GM19395 (cell line): ENCODE measurements at regions not wholly inside any gene's neighbourhood (a gene's known extent, or its start where the extent isn't known, plus 50 kb on each side); places are given as distances from the start of the nearest gene placed in this dataset.

Experiments used
- ATAC-seq: cut with Tn5 transposase; IDR thresholded peaks from one replicate; pipeline ENCODE4 v1.9.1; 2021; ENCODE audit warnings: mild to moderate bottlenecking, moderate library complexity; ENCODE audit not compliant: unreplicated experiment

GRCh38 chr12:115160271-115161128 lies 476.5 kb upstream of the TBX3 start:
- ATAC-seq, result no peak

DNA sequence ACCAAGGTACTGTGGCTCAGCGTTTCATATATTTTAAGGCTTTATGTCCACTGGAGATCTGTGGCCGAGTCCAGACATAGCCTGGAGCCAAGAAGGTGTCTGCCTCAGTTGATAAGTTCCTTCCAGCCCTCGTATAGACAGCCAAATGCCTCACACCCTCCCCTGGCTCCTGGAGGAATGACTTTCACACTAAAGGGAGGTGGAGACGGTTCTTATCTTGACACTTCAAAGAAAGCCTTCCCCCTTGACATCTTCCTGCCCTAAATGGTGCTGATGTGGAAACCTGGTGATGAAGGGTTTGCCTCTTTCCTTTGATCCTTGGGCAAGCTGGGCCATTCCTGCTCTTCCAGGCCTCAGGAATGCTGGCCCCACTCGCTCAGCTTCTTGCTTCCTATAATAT lies 474.8 kb upstream of the TBX3 start:
- no peak for ATAC-seq

GRCh38 chr12:115155665-115156645 lies 472.0 kb upstream of the TBX3 start:
- ATAC-seq, result no peak

DNA sequence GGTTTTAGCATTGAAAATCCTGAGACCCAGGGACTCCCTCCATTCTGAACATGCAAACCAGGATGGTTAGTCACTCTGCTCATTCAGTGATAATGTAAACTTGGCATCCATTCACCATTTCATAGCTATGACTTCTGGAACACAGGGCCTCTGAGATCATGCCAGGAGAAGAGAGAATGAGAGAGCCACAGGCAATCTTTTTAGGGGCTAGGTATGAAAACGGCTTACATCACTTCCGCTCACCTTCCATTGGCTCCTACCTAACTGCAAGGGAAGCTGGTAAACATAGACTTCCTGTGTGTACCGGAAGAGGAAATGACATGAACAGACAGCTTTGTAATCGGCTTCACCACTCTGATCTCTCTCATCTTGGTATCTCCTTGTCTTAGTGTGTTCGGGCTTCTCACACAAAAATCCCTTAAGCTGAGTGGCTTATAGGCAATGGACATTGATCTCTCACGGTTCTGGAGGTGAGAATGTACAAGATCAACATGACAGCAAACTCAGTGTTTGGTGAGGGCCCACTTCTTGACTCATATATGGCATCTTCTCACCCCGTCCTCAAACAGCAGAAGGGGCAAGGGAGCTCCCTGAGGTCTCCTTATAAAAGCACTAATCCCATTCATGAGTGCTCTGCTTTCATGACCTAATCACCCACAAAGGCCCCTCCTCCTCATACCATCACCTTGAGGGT lies 465.9 kb upstream of the TBX3 start:
- no peak for ATAC-seq

- ATAC-seq, result no peak
Measured at GRCh38 chr12:115149279-115149678, 465.3 kb upstream of the TBX3 start.

GRCh38 chr12:115147916-115148315 lies 463.9 kb upstream of the TBX3 start:
- no peak for ATAC-seq

DNA sequence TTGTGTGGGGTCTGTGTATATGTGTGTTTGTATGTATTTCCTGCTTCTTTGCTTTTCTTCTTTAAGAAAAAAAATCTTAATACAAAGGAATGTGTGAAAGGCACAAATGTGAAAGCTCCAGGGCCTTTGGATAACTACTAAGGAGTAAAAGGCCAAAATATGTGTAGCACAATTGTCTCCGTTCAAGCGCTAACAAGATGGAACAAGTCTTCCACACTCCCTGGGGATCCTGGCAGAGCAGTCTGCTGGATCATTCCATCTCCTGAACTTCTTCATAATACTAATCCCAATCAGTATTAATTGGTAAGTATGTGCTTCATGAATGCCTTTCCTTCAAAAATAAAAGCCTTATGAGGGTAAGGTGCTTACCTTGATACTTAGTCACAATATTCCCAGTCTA lies 462.5 kb upstream of the TBX3 start:
- ATAC-seq, result no peak

DNA sequence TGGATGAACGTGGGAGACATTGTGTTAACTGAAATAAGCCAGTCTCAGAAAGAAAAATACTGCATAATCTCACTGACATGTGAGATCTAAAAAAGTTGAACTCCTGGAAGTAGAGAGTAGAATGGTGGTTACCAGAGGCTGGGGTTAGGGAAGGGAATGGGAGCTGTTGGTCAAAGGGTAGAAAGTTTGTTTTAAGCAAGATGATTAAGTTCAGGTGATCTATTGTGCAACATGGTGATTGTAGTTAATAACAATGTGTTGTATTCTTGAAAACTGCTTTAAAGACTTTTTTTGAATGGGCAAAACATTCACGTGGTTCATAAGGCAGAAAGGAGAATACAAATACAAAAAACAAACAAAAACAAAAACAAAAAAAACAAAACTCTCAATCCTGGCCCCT lies 460.4 kb upstream of the TBX3 start:
- no peak for ATAC-seq

- no peak for ATAC-seq
Measured at GRCh38 chr12:115140981-115141655, 457.1 kb upstream of the TBX3 start.

DNA sequence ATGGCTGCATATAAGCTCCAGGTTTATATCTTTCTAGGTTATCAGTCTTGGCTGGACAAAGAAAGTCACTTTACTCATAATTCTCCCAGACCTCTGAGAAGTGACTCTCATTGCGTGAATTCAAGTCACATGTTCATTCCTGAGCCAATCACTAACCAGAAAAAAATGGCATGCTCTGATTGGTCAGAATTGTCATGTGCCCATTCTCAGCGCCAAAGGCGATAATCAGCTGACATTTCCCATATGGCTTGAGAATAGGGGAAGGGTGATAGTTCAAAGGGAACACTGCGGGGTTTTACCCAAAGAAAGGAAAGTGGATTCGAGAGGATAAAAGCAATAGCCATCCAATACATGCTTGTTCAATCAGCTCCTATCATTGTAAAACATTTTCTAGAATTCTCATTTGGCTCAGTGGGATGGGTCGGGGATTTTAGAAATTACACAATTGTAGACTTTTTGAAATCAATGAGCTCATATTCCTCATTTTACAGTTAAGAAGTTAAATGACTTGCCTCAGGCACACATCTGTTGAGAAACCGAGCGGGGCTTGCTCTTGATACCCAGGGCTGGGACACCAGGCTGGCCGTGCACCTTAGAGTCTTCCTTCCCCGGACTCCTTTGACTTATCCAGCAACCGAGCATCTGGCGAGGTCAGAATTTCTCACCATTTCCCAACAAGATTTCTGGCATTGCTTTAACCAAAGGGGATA lies 454.0 kb upstream of the TBX3 start:
- no peak for ATAC-seq

- ATAC-seq, result no peak
Measured at GRCh38 chr12:115135800-115136211, 451.8 kb upstream of the TBX3 start.

DNA sequence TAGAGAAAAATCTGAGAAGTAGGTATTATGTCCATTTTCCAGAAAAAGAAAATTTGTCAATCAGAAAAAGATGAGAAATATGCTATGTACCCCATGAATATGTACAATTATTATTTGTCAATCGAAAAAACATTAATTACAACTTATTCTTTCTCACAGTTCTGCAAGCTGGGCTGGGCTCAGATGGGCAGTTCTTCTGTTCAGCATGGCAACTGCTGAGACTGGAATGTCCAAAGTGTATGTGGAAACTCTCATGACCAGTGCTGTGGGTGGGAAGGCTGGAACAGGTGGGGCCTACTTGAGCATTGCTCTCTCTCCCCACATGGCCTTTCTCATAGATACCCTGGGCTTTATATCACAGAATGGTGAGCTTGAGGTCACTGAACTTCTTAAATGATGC lies 450.3 kb upstream of the TBX3 start:
- no peak for ATAC-seq

DNA sequence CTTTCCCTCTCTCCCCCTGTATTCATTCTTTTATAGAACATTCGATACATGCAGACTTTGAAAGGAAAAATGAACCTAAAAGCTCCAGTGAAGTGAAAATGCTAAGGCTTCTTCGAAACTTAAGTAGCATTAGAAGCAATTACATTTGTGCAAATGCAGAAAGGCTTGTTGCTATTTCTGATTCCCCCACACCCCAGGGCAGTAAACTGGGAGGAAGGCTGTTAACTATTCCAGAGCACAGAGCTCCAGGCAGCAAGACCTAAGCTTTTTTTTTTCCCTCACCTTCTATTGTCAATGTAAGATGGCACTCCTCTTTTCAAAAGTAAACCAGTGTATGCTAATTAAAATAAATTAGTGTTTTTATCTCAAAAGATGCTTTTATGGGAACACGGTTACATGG lies 448.9 kb upstream of the TBX3 start:
- ATAC-seq, result no peak

DNA sequence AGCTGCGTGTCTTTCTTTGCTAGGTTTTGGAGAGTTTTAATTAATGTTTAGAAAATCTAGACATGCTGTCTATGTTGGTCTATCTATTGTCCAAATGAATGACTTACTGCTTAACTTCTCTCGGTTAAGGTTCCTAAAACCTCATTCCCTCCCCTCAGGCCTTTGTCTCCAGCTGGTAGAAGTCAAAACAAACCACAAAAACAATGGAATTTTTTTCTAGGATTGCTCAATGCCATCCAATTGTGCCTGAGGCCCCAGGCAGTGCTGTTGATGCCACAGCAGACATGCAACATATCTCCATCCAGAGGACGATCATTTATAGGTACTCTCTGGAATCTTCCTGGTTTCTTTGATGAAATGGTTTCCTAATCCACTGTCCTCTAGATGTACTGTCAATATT lies 448.2 kb upstream of the TBX3 start:
- ATAC-seq, result no peak

GRCh38 chr12:115129727-115130126 lies 445.8 kb upstream of the TBX3 start:
- no peak for ATAC-seq

DNA sequence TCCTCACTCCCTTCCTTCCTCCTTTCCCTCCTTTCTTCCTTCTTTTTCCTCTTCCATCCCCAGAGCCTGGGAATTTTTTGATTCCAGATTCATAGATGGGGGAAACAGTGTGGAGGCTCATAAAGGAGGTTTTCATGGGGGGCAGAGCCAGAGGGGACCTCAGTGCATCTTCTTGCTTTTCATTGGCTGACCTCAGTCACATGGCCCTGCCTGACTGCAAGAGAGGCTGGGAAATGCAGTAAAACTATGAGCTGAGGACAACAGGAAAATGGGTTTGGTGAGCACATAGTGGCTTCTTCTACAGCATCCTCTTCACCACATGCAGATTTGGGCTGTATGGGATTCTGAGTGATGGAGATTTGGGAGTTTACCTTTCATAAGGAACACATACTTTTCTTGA lies 437.1 kb upstream of the TBX3 start:
- ATAC-seq, result no peak

DNA sequence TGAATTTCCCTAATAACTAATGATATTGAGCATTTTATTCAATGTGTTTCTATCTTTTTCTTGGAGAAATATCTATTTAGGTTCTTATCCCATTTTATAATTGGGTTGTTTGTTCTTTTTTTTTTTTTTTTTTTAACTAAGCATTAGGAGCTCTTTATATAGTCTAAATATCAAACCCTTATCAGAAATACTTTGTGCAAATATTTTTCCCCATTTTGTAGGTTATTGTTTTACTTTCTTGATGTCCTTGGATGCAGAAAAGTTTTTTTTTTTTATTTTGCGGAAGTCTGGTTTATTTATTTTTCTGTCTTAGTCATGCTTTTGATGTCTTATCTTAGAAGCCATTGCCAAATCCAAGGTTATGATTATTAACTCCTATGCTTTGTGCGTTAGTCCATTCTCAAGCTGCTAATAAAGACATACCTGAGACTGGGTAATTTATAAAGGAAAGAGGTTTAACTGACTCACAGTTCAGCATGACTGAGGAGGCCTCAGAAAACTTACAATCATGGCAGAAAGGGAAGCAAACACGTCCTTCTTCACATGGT lies 434.3 kb upstream of the TBX3 start:
- no peak for ATAC-seq

GRCh38 chr12:115114140-115114539 lies 430.2 kb upstream of the TBX3 start:
- no peak for ATAC-seq

DNA sequence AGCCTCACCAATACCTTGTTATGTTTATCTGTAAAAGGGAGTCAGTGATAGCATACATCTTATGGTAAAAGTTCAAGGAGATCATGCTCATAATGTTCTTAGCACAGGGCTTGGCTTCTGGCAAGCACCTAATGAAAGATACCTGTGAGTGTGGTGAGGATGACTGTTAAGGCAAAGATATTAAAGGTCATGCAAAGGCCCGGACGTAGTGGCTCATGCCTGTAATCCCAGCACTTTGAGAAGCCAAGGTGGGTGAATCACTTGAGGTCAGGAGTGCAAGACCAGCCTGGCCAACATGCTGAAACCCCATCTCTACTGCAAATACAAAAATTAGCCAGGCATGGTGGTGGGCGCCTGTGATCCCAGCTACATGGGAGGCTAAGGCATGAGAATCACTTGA lies 425.9 kb upstream of the TBX3 start:
- ATAC-seq, result no peak
